Liver (tissue), 8 donors: ENCODE measurements at regions not wholly inside any gene's neighbourhood (a gene's known extent, or its start where the extent isn't known, plus 50 kb on each side); places are given as distances from the start of the nearest gene placed in this dataset.

Experiments
- DNase-seq: peaks from one replicate; pipeline ENCODE4 v3.0.0-alpha.2; 2017; ENCODE audit warnings: low spot score
- H3K27ac ChIP-seq, 2 donors: one replicate each; pipeline ENCODE4 v1.7.0; 2013; ENCODE audit warnings: inconsistent platforms in 2 of 2, low read length in 2 of 2, control low read depth in 1 of 2, low read depth in 1 of 2, mild to moderate bottlenecking in 1 of 2
- H3K27me3 ChIP-seq, 4 donors: one replicate each; pipeline versions ENCODE4 v1.6.1 to v1.7.0; 2013; ENCODE audit warnings: low read length in 3 of 4, inconsistent platforms in 1 of 4, mild to moderate bottlenecking in 1 of 4, moderate library complexity in 1 of 4; ENCODE audit not compliant: control insufficient read depth in 4 of 4, insufficient read depth in 4 of 4
- H3K36me3 ChIP-seq, 4 donors: one replicate each; pipeline versions ENCODE4 v1.6.1 to v1.7.0; 2013; ENCODE audit warnings: low read length in 3 of 4, mild to moderate bottlenecking in 3 of 4, low read depth in 1 of 4, moderate library complexity in 1 of 4; ENCODE audit not compliant: control insufficient read depth in 4 of 4, insufficient read depth in 3 of 4
- H3K4me1 ChIP-seq, 4 donors: one replicate each; pipeline versions ENCODE4 v1.6.1 to v1.7.0; 2013; ENCODE audit warnings: low read length in 3 of 4, mild to moderate bottlenecking in 3 of 4, moderate library complexity in 1 of 4; ENCODE audit not compliant: control insufficient read depth in 4 of 4, insufficient read depth in 4 of 4
- H3K4me3 ChIP-seq, 3 donors: one replicate each; pipeline versions ENCODE4 v1.6.1 to v1.7.0; 2013; ENCODE audit warnings: low read length in 3 of 3, control low read depth in 1 of 3, low read depth in 1 of 3, mild to moderate bottlenecking in 1 of 3
- H3K9ac ChIP-seq, 2 donors: one replicate each; pipeline ENCODE4 v1.7.0; 2013; ENCODE audit warnings: low read length in 2 of 2, mild to moderate bottlenecking in 2 of 2, moderate library complexity in 2 of 2, control low read depth in 1 of 2, low read depth in 1 of 2
- H3K9me3 ChIP-seq, 4 donors: one replicate each; pipeline versions ENCODE4 v1.6.1 to v1.7.0; 2013; ENCODE audit warnings: low read length in 3 of 4; ENCODE audit not compliant: control insufficient read depth in 4 of 4
- EGR1 ChIP-seq, 2 donors: IDR thresholded peaks; 2 replicates each; pipeline ENCODE4 v1.6.1; 2016 to 2018; ENCODE audit warnings: antibody characterized with exemption in 2 of 2, low read depth in 2 of 2
- FOXA1 ChIP-seq: IDR thresholded peaks from 2 replicates; pipeline ENCODE4 v1.6.1; 2016; ENCODE audit warnings: antibody characterized with exemption
- FOXA2 ChIP-seq: IDR thresholded peaks from 2 replicates; pipeline ENCODE4 v1.6.1; 2016; ENCODE audit warnings: antibody characterized with exemption
- GABPA ChIP-seq, 2 donors: IDR thresholded peaks in 1 of 2; conservative IDR thresholded peaks in 1 of 2; 2 replicates each; pipeline ENCODE4 v1.6.1; 2016; ENCODE audit warnings: antibody characterized with exemption in 2 of 2, mild to moderate bottlenecking in 1 of 2, moderate library complexity in 1 of 2
- HNF4G ChIP-seq: IDR thresholded peaks from 2 replicates; pipeline ENCODE4 v1.6.1; 2016; ENCODE audit warnings: antibody characterized with exemption
- JUND ChIP-seq, 2 donors: IDR thresholded peaks; 2 replicates each; pipeline ENCODE4 v1.6.1; 2016; ENCODE audit warnings: antibody characterized with exemption in 2 of 2
- MAX ChIP-seq: IDR thresholded peaks from 2 replicates; pipeline ENCODE4 v1.6.1; 2016; ENCODE audit warnings: antibody characterized with exemption
- NR2F2 ChIP-seq: IDR thresholded peaks from 2 replicates; pipeline ENCODE4 v1.6.1; 2016; ENCODE audit warnings: antibody characterized with exemption
- RAD21 ChIP-seq, 2 donors: IDR thresholded peaks; 2 replicates each; pipeline ENCODE4 v1.6.1; 2016; ENCODE audit warnings: antibody characterized with exemption in 2 of 2, mild to moderate bottlenecking in 2 of 2
- RXRA ChIP-seq, 2 donors: IDR thresholded peaks; 2 replicates each; pipeline ENCODE4 v1.6.1; 2017 to 2018; ENCODE audit warnings: antibody characterized with exemption in 2 of 2, mild to moderate bottlenecking in 1 of 2
- SP1 ChIP-seq: IDR thresholded peaks from 2 replicates; pipeline ENCODE4 v1.6.1; 2018; ENCODE audit warnings: antibody characterized with exemption, mild to moderate bottlenecking
- TAF1 ChIP-seq: conservative IDR thresholded peaks from 2 replicates; pipeline ENCODE4 v1.6.1; 2016; ENCODE audit warnings: antibody characterized with exemption, mild to moderate bottlenecking
- YY1 ChIP-seq: IDR thresholded peaks from 2 replicates; pipeline ENCODE4 v1.6.1; 2016; ENCODE audit warnings: antibody characterized with exemption, mild to moderate bottlenecking
- WGBS: extraction: QIAGEN DNeasy Blood & Tissue Kit; methylation state at CpG from one replicate; pipeline ENCODE4 v1.1.7; 2013; 5-methylcytosine and 5-hydroxymethylcytosine counted together
- TF ChIP-seq, protein P1 (sequence below): IDR thresholded peaks from 2 replicates; pipeline ENCODE4 v1.6.1; 2016; ENCODE audit warnings: antibody characterized with exemption
- TF ChIP-seq, protein P2 (sequence below): fragments of 150-350 bp; IDR thresholded peaks from 2 replicates; pipeline ENCODE4 v1.5.1; 2017; ENCODE audit warnings: improper control_type of control experiment, low read depth, low read length; ENCODE audit not compliant: missing input control
- TF ChIP-seq, protein P3 (sequence below): IDR thresholded peaks from 2 replicates; pipeline ENCODE4 v1.6.1; 2016; ENCODE audit warnings: antibody characterized with exemption
- TF ChIP-seq, protein P4 (sequence below): IDR thresholded peaks from 2 replicates; pipeline ENCODE4 v1.6.1; 2016; ENCODE audit warnings: antibody characterized with exemption, mild to moderate bottlenecking
- donor health status: healthy.
- donor health status: healthy.
- donor health status: healthy.
- donor health status: healthy.
- donor health status: healthy.

DNA sequence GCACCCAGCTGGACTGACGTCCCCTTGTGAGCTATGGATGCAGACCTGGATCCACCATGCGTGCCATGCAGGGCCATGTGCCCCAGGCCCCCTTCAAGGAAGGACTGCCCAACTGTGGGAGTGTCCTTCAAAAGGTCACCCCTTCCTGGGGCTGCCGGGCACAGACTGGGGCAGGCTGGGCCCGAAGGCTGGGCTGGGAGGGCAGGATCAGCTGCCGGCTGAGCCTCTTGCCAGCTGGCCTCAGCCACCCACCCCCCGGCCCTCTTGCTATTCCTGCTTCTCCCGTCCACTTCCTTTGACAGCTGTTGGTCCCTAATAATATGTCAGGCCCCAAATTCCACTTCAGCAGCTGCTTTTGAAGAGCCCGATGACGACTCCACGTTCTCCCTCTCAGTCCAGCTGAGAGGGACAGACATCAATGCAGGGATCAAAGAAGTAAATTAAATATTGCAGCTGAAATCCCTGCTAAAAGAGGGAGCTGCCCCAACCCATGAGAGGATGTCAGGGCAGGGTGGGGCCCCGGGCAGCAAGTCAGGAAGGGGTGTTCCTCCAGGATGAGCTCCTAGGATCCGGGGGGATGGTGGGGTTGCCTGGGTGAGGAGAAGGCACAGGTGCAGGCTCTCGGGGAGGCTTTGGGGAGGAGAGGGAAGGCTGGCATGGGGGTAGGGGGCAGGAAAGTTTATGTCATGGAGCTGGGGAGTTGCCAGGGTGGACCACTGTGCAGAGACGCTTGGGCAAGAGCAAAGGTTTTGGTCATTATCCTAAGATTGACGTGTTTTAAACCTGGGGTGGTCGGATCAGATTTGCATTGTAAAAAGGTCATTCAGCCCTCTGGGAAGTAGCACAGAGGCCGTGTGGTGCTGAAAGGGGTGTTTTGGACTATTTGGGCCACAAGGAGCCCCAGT, 185.0 kb downstream of the ANKRD60 start:
- H3K4me3 ChIP-seq = no peak overlapping the region
- no peak for DNase-seq
- H3K9me3 ChIP-seq = no peaks in the 10 kb centered on the region
- H3K36me3 ChIP-seq = no peaks in the 10 kb centered on the region
- H3K27me3 ChIP-seq = peaks cover 0 to 6% (median 3%) of the 10 kb centered on the region in 4 donors
- no peaks in the 10 kb centered on the region for H3K4me1 ChIP-seq
- WGBS = 60% methylated on average over 17 of the region's 17 CpGs
- no peak overlapping the region for H3K27ac ChIP-seq
- no peak for TF ChIP-seq YY1
- no peak for TF ChIP-seq HNF4G
- TF ChIP-seq, protein P1, sequence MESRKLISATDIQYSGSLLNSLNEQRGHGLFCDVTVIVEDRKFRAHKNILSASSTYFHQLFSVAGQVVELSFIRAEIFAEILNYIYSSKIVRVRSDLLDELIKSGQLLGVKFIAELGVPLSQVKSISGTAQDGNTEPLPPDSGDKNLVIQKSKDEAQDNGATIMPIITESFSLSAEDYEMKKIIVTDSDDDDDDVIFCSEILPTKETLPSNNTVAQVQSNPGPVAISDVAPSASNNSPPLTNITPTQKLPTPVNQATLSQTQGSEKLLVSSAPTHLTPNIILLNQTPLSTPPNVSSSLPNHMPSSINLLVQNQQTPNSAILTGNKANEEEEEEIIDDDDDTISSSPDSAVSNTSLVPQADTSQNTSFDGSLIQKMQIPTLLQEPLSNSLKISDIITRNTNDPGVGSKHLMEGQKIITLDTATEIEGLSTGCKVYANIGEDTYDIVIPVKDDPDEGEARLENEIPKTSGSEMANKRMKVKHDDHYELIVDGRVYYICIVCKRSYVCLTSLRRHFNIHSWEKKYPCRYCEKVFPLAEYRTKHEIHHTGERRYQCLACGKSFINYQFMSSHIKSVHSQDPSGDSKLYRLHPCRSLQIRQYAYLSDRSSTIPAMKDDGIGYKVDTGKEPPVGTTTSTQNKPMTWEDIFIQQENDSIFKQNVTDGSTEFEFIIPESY = no peak
- TF ChIP-seq, protein P2, sequence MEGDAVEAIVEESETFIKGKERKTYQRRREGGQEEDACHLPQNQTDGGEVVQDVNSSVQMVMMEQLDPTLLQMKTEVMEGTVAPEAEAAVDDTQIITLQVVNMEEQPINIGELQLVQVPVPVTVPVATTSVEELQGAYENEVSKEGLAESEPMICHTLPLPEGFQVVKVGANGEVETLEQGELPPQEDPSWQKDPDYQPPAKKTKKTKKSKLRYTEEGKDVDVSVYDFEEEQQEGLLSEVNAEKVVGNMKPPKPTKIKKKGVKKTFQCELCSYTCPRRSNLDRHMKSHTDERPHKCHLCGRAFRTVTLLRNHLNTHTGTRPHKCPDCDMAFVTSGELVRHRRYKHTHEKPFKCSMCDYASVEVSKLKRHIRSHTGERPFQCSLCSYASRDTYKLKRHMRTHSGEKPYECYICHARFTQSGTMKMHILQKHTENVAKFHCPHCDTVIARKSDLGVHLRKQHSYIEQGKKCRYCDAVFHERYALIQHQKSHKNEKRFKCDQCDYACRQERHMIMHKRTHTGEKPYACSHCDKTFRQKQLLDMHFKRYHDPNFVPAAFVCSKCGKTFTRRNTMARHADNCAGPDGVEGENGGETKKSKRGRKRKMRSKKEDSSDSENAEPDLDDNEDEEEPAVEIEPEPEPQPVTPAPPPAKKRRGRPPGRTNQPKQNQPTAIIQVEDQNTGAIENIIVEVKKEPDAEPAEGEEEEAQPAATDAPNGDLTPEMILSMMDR = no peak
- no peak for TF ChIP-seq EGR1 (IDR thresholded peaks at IDR 0.05; ENCODE audit: low read depth in 2 of 2)
- no peak for TF ChIP-seq RAD21 (IDR thresholded peaks at IDR 0.05)
- no peak for TF ChIP-seq GABPA (IDR thresholded peaks at IDR 0.05 in 1 of 2, conservative IDR thresholded peaks at IDR 0.05 in 1 of 2)
- no peak for TF ChIP-seq TAF1
- no peak for TF ChIP-seq FOXA1
- TF ChIP-seq FOXA2 = no peak
- TF ChIP-seq, protein P3, sequence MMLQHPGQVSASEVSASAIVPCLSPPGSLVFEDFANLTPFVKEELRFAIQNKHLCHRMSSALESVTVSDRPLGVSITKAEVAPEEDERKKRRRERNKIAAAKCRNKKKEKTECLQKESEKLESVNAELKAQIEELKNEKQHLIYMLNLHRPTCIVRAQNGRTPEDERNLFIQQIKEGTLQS = no peak
- H3K9ac ChIP-seq = no peak overlapping the region

DNA sequence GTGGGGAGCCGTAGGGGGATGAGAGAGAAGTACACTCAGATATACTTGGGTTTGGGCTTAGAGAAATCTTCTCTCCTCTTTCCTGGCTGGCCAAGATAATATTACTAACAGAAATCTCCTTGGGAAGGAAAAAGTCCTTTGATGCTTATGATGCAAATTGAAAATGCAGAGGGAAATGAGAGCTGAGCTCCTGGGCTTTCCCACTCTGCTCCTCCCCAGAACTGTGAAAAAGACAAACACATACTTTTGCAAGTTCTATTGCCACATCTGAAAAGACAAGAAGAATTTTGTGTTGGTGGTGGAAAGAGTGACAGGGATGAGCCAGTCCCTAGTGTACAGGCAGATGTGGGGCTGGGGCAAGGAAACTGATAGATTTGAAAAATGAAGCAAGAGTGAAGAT, 185.9 kb downstream of the ANKRD60 start:
- Histone ChIP-seq H3K9me3 (no peaks in the 10 kb centered on the region), H3K9ac (no peak overlapping the region), H3K27me3 (peaks cover 0 to 7% (median 3%) of the 10 kb centered on the region in 4 donors), H3K4me1 (no peaks in the 10 kb centered on the region), H3K36me3 (no peaks in the 10 kb centered on the region), H3K4me3 (no peak overlapping the region), H3K27ac (no peak overlapping the region)
- no peak for DNase-seq
- WGBS = 81% methylated on average over 1 of the region's 1 CpG
- TF ChIP-seq FOXA2 (no peak), EGR1 (IDR thresholded peaks at IDR 0.05; ENCODE audit: low read depth in 2 of 2) (no peak), MAX (no peak), GABPA (IDR thresholded peaks at IDR 0.05 in 1 of 2, conservative IDR thresholded peaks at IDR 0.05 in 1 of 2) (no peak), YY1 (no peak), JUND (IDR thresholded peaks at IDR 0.05) (no peak), NR2F2 (no peak), FOXA1 (no peak), RAD21 (IDR thresholded peaks at IDR 0.05) (no peak), TAF1 (no peak), RXRA (IDR thresholded peaks at IDR 0.05) (no peak), SP1 (no peak), HNF4G (no peak)
- TF ChIP-seq, protein P4, sequence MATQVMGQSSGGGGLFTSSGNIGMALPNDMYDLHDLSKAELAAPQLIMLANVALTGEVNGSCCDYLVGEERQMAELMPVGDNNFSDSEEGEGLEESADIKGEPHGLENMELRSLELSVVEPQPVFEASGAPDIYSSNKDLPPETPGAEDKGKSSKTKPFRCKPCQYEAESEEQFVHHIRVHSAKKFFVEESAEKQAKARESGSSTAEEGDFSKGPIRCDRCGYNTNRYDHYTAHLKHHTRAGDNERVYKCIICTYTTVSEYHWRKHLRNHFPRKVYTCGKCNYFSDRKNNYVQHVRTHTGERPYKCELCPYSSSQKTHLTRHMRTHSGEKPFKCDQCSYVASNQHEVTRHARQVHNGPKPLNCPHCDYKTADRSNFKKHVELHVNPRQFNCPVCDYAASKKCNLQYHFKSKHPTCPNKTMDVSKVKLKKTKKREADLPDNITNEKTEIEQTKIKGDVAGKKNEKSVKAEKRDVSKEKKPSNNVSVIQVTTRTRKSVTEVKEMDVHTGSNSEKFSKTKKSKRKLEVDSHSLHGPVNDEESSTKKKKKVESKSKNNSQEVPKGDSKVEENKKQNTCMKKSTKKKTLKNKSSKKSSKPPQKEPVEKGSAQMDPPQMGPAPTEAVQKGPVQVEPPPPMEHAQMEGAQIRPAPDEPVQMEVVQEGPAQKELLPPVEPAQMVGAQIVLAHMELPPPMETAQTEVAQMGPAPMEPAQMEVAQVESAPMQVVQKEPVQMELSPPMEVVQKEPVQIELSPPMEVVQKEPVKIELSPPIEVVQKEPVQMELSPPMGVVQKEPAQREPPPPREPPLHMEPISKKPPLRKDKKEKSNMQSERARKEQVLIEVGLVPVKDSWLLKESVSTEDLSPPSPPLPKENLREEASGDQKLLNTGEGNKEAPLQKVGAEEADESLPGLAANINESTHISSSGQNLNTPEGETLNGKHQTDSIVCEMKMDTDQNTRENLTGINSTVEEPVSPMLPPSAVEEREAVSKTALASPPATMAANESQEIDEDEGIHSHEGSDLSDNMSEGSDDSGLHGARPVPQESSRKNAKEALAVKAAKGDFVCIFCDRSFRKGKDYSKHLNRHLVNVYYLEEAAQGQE = no peak
- TF ChIP-seq, protein P1 = no peak
- TF ChIP-seq, protein P3 = no peak
- TF ChIP-seq, protein P2 = no peak
